Posterior cingulate gyrus (tissue), 11 donors: ENCODE measurements at regions not wholly inside any gene's neighbourhood (a gene's known extent, or its start where the extent isn't known, plus 50 kb on each side); places are given as distances from the start of the nearest gene placed in this dataset.
A peak's percentile ranks its signal among the peaks of the same experiment; 100 is the strongest.

ENCODE experiments used
- DNase-seq, 10 donors: peaks; one replicate each; pipeline versions ENCODE4 v3.0.0 to v3.0.0-alpha.2; 2020 to 2021; ENCODE audit warnings: mixed read lengths in 3 of 10
- intact Hi-C: fragments of 100-400 bp; cut with DNase I; formaldehyde crosslinking; loops from one replicate; pipeline ENCODE4 v1.15.1; 2023

DNA sequence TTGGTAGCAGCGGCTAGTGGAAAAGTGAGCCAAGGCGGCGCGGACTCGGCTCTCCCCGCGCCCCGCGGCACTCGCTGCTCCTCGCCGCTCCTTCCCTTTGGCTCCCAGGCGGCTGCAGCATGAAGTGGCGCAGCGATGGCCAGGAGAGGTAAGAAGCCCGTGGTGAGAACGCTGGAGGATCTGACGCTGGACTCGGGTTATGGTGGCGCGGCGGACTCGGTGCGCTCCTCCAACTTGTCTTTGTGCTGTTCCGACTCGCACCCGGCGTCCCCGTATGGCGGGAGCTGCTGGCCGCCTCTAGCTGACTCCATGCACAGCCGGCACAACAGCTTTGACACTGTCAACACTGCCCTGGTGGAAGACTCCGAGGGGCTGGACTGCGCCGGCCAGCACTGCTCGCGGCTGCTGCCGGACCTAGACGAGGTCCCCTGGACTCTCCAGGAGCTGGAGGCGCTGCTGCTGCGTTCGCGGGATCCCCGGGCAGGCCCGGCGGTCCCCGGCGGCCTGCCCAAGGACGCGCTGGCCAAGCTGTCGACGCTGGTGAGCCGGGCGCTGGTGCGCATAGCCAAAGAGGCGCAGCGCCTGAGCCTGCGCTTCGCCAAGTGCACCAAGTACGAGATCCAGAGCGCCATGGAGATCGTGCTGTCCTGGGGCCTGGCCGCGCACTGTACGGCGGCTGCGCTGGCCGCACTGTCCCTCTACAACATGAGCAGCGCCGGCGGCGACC, 225.6 kb upstream of the CRY1 start:
- peak in 4 of 10 donors; percentile 8 to 79 (median 42) for DNase-seq

DNA sequence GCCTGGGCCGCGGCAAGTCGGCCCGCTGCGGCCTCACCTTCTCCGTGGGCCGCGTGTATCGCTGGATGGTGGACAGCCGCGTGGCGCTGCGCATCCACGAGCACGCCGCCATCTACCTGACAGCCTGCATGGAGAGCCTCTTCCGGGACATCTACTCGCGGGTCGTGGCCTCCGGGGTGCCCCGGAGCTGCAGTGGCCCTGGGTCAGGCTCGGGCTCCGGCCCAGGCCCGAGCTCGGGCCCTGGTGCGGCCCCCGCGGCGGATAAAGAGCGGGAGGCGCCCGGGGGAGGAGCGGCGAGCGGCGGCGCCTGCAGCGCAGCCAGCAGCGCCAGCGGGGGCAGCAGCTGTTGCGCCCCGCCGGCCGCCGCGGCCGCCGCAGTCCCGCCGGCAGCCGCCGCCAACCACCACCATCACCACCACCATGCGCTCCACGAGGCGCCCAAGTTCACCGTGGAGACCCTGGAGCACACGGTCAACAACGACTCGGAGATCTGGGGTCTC, 226.2 kb upstream of the CRY1 start:
- DNase-seq, result no peak
- intact Hi-C loops, result no loop called here

More for the DNA sequence above, 225.6 kb upstream of the CRY1 start:
- intact Hi-C loops, result no loop called here

DNA sequence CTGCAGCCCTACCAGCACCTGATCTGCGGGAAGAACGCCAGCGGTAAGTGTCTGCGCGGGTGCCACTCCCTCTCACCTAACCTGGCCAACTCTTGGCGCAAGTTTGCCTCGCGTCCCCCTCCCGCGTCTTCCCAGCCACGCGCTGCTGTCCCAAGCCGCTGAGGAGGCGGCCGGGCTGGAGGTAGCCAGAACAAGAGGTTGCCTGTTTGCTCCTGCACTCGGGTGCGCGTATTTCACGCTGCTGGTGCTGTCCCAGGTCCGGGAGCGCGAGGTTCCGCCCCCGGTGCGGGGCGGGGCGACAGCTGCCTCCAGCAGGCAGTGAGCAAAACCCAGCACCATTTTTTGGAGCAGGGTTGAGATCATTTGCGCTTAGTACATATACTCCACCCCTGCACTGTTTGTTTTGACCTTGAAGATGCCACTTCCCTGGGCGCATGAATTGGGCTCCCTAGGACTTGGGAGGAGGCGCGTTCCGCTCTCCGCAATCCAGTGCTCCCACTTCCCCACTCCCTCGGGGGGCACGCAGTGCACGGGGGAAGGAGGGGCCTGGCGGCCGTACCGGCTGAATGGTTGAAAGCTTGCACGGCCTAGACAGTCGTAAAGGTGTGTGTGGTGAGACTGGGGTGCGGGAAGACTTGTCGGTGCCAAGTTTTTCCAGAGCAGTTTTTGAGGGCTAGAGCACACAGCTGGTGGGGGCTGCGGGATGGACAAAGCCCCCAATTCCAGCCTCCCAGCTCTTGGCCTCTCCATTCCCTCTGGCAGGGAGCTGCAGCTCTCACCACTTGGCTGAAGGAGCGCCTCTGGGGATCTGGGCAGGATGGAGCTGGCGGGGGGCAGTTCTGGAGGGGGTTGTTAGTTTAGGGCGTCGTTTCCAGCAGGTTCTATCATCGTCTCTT, 226.9 kb upstream of the CRY1 start:
- DNase-seq, result peak in 5 of 10 donors; percentile 9 to 88 (median 85)
- intact Hi-C loops, result no loop called here

DNA sequence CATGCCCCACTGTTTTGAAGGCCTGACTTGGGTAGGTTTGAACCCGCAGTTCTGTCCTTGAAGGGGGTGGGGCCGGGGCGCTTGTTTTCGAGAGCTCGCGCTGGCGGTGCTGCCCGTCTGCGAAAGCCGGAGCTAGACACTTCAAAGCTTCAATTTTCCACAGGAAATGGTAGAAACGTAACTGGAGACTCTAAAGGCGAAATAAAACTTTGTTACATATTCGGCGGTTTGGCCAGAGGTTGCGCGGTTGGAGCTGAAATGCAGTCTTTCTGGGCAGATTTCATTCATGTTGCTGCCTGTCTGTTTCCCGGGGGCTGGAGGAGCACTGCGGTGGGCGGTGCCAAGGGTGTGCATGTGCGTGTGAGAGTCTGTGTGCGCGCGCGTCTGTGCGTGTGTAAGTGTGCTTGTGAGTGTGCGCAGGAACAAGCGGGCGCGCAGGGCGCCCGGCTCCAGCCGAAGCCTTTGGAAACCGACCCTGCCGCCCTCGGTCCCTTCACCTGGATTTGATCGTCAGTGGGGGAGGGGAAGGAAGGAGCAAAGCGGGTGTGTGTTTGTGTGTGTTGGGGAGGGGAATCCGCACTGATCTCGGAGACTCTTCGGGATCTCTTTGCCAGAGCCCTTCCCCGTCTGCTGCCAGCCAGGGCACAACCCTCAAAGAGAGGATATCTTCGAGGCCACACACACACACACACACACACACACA, 227.7 kb upstream of the CRY1 start:
- intact Hi-C loops, result no loop called here
- DNase-seq, result peak in 7 of 10 donors; percentile 17 to 86 (median 38)

DNA sequence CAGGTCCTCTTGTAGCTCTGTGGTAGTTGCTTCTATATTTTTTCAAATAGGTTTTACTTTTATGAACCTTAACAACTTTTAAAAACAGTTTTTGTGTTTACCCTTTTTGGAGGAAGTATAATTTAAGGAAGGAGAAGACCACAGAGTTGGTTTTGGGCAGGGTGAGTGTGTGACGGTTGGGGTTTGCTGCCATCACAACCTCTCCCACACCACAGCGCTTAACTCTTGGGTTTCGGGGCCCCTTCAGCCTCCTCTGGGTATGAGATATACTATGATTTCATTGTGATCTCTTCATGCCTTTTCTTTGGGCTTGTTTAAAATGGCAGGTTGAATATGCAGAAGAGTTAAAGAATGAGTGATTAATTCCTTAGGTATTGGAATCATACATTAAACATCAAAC, 228.7 kb upstream of the CRY1 start:
- no peak for DNase-seq
- intact Hi-C loops, result no loop called here

DNA sequence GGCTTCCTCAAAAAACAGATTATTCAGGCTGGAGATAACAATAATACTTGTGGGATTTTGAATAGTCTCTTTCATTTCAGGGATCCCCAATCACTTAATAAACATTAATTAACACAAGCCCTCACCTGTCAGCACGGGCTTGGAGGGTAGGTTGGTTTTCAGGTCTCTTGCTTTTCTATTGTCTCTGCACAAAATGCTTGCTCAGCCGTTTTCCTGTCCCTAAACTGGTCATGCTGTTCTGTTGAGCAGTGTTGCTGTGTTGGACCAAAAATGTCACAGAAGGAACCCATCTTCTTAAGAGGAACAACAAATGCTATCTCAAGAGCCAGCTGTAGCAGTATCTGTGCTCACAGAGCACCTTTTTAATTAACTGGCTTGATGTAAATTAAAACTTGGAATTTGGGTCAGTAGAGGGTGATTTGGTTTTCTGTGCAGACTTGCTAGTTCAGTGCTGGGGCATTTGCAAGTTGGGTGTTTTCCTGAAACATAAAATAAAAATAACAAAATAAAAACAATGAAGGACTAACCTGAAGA, 231.8 kb upstream of the CRY1 start:
- intact Hi-C loops, result no loop called here
- no peak for DNase-seq

DNA sequence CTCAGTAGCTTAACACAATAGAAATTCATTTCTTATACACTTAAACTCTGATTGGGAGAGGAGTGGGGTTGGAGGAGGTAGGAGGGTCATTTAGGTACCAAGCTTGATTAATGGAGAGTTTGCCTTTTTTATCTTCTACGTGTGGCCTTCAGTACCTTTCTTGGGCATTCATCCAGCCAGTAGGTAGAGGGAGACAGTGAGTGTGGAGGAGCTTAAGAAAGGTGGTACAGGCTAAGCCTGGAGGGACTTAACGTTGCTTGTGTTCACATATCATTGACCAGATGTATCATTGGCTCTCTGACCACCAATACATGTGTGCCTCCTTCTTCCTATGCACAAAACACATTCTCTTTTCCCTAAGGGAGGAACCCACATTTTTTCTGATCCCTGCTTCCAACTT, 232.9 kb upstream of the CRY1 start:
- DNase-seq, result no peak
- intact Hi-C loops, result no loop called here

DNA sequence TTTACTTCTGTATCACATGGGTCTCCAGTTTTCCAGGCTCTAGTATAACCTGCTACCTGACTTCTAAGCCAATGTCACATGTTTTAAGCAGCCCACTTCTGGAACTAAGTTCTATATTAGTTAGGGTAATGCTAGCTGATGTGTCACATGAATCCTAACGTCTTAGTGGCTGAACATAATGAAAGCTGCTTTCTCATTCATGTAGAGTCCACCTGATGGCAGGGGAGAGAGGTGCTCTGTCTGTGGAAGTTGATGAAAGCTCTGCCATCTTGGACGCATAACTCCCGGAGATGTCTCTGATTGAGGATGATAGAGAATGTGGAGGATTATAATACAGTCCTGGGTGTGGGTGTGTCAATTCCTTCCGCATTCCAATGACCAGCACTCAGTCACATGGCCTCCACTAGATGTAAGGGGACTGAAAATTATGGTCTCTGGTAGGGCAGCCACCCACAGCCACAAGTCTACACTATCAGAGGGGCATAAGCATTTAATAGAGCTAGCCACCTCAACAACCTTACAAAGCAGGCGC, 234.4 kb upstream of the CRY1 start:
- intact Hi-C loops, result no loop called here

DNA sequence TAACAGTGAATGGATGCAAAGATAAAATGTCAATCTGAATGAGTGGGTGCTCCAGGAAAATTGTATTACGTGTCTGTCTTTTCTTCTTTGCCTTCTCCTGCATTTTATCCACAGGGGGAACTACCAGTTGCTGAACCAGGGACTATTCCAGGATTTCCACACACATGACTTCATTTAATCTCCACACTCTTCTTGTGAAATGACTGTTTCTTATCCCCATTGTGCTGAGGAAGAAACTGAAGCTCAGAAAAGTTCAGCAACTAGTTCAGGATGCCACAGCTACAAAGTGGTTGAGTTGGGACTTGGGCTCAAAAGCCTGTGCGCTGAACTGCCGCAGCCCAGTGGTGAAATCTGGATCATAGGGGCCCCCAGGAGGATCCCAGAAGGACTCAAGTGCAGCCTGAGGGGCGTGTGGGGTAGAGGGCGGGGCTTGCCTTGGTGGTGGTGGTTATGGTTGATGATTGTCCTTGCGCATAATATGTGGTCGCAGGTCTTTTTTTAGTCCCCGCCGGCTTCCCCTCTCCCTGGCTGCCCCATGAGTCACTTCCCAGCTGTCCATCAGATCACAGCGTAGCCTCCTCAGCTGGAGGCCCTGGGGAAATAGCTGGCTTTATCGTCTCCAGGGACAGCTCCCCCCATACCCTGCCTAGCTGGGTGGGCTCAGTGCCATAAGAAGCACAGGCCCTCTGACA, 235.2 kb upstream of the CRY1 start:
- no peak for DNase-seq
- intact Hi-C loops, result no loop called here

More for the DNA sequence above, 234.4 kb upstream of the CRY1 start:
- DNase-seq, result no peak

DNA sequence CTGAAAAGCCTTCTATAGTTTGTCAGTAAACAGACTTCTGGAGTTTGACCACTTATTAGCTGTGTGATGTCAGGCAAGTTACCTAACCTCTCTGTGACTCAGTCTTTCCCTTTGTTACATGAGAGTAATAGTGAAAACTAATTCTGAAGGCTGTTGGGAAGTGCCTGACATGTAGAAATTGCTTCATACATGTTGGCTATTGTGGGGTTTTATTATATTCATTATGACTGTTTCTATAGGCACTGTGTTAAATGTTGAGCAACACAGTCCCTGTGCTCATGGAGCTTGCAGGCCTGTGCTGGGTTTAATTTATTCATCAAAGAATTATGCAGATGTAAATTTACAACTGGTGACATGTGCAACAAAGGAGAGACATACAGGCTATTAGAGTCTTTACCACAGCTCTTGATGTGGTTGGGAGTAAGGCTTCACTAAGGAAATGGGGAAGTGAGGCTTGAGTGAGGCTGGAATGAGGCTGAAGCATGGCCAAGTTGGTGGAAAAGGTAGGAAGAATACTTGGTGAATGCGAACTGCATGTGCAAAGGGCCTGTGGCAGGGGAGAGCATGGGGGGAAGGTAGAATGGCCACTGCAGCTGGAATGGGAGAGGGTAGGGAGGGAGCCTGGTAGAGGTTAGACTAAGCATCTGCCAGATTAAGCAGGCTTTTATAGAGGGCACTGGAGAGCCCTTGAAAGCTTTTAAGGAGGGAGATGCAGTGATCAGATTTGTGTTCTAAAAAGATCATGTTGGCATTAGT, 236.4 kb upstream of the CRY1 start:
- intact Hi-C loops, result no loop called here
- DNase-seq, result no peak

DNA sequence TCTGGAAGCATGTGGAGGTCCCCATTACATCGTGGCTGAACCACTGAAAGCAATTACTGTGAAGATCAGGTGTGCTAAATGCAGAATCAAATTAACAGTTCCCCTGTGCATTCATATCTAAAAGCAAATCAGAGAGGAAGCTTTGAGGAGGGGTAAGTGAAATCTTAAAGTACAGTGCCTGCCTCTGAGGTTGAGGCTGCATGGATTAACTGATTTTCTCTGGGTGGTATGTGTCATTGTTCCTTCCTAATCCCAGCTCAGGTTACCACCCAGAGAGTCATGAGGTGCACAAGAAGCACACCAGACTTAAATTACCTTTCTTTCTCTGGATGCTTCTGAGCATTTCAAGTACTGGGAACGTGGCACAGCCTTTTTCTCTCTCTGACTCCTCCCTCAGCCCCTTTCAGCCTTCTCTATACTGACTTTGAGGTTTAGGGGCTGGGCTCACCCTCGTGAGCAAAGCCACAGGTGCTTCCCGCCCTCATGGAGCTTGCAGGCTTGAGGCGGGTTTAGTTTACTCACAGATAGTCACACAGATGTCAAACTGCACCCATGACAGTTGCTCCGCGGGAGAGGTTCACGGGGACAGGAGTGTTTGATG, 237.6 kb upstream of the CRY1 start:
- DNase-seq, result no peak
- intact Hi-C loops, result no loop called here

DNA sequence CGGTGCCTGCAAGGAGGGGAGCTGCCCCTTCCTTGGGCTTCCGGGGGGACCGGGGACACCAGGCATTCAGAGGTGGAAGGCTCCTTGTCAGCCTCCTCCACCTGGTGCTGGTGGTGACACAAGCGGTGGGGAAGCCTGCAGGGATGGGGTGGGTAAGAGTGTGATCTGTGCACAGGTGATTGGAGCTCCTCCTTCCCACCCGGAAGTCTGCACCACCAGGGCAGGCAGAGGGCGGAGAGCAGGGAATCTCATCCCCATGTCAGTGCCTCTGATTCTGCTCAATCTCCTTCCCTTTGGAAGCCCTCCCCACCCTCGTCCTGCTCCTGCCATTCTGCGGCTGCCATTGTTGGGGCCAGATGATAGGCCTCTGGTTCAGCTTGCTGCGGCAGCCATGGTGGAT, 238.1 kb upstream of the CRY1 start:
- DNase-seq, result no peak
- intact Hi-C loops, result no loop called here

DNA sequence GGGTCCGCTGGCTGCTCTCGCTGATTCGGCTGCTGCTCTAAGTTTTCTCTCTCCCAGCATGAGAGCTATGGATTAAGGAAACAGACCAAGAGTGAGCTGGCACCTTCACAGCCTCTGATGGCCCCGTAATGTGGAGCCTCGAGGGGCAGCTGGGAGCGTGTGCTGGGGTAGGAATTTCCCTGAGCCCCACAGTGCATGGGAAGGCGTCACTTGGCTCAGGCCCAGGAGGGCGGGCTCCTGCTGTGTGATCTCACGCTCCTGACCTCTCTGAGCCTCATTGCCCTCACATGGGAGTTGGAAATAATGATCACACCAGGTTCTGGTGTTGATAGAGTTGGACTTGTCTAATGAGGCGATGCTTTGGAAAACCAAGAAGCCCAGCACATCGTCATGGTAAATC, 238.6 kb upstream of the CRY1 start:
- DNase-seq, result no peak
- intact Hi-C loops, result no loop called here

DNA sequence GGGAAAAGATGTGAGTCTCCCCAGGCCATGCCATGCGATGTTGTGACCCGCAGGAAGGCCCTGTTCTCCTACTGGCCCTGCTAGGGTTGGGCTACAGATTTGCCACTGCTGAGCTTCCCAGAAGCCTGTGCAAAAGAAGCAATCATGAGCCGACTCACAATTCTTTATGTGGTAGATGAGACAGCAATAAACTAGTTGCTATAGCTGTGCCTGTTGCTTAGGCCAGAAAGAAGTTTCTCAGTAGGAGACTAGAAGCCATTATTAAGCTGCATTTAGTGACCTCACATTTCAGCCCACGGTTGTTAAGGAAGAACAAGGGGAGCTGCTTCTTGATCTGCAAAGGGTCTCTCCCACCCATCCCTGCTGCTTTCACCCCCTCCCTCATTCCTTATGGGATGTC, 239.4 kb upstream of the CRY1 start:
- DNase-seq, result no peak
- intact Hi-C loops, result no loop called here

DNA sequence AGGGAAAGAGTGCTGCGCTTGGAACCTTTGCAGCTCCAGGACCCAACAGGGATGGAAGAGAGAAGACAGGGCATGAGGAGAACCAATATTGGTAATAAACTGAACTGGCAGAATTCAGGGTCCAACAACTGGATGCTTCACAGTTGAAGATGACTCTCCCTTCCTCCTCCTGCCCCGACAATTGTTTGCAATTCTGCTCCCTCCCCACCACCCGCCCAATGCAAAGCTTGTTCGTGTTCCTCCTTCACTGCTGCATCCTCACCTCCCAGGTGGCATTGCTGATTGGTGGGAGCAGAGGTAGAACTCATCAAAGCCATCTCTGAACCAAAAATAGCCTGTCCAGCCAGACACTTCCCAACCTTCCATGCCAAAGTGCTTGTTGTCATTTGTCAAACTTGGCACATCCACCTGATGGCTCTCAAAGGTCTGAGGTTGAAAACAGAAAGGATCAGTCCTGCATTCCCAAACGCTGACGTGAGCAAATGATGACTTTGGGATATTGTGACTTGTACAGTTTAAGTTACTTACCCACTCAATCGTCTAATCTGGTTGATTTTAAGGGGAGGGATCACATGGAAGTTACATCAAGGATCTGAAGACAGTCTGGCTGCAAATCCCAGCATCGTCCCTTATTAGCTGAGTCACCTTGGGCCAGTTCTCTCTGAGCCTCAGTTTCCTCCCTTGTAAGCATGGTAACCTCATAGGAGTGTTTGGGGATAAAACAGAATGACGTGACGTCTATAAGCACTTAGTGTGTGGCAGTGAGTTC, 242.6 kb upstream of the CRY1 start:
- intact Hi-C loops, result no loop called here
- DNase-seq, result no peak

DNA sequence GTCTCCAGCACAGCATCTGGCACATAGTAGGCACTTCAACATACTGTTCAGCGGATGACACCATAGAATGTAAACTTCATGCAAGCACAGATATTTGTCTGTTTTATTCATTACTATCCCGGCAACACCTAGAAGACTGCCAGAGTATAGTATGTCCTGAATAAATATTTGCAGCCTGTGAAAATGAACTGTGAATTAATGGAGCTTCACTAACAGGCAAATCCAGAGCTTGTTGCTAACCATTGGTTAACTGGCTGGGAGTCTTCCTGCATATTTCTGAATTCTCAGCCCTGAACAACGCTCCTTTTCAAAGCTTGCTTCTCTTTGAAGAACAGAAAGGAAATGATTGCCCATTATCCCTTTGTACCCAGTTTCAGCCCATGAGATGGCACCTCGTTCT, 243.3 kb upstream of the CRY1 start:
- intact Hi-C loops, result no loop called here
- DNase-seq, result no peak

DNA sequence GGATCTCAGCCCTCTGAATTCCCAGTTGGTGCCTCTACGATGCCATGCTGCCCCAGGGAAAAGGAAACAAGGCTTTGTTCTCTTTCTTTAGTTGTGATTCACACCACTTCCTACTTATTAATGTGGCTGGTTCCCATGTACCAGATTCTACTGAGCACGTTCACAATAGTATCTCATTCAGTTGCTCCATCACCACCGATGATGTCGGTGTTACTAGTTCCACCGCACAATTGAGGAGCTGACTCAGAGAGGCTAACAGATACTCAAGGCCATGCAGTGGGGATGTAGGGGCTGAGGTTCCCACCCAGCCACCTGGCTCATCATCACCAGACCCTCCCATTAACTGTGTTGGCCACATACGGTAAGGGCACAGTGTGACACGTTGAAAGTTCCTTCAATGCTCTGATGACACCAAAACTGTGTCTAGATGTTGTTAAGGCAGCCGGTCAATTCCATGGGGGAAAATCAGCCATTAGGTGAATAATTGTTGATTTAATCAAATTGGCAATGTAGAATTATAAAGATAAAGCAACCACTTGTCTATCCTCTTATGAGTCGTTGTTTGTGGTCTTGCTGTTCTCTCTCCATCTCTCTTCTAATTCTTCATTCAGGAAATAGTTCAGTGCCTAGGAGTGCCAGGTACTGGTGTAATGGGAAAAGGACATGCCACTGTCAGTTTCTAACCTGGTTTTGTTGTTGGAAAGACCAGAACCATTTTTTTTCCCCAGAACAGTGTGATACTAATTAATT, 244.2 kb upstream of the CRY1 start:
- DNase-seq, result no peak
- intact Hi-C loops, result no loop called here
